Uterus (tissue), 2 donors: ENCODE measurements at regions not wholly inside any gene's neighbourhood (a gene's known extent, or its start where the extent isn't known, plus 50 kb on each side); places are given as distances from the start of the nearest gene placed in this dataset.

Experiments
- CTCF ChIP-seq, 4 experiments: fragments of 200-600 bp in 2 of 4; fragments of 450-650 bp in 2 of 4; sonication (generic) in 2 of 4; IDR thresholded peaks; one replicate each; pipeline ENCODE4 v1.5.1; 2016 to 2019; ENCODE audit warnings: antibody characterized with exemption in 4 of 4, mild to moderate bottlenecking in 2 of 4, moderate library complexity in 1 of 4
- POLR2A ChIP-seq, 2 donors: fragments of 450-650 bp; IDR thresholded peaks; one replicate each; pipeline ENCODE4 v1.6.1; 2016; ENCODE audit warnings: antibody characterized with exemption in 2 of 2, mild to moderate bottlenecking in 1 of 2, moderate library complexity in 1 of 2

- TF ChIP-seq POLR2A (IDR thresholded peaks at IDR 0.05): no peak
- no peak for TF ChIP-seq CTCF (IDR thresholded peaks at IDR 0.05)
Observed at GRCh38 chr20:24164360-24164759, 175.8 kb upstream of the GGTLC1 start.
